ENCODE measurements at regions not wholly inside any gene's neighbourhood (a gene's known extent, or its start where the extent isn't known, plus 50 kb on each side); places are given as distances from the start of the nearest gene placed in this dataset.

- TF ChIP-seq GATA2 (IDR thresholded peaks at IDR 0.05; ENCODE audit: low read depth, low read length) (no peak), GATA3 (IDR thresholded peaks at IDR 0.05; ENCODE audit: low read depth, low read length) (no peak)
Observed at GRCh38 chr6:23672737-23673136, 453.3 kb upstream of the NRSN1 start.
